SK-N-SH (cell line): ENCODE measurements at regions not wholly inside any gene's neighbourhood (a gene's known extent, or its start where the extent isn't known, plus 50 kb on each side); places are given as distances from the start of the nearest gene placed in this dataset.

Experiments used
- CHD2 ChIP-seq: fragments of 150-350 bp; IDR thresholded peaks from 2 replicates; pipeline ENCODE4 v1.6.1; 2018; ENCODE audit warnings: low read length; ENCODE audit not compliant: partially characterized antibody
- EP300 ChIP-seq, 2 experiments: IDR thresholded peaks; 2 replicates each; pipeline versions ENCODE4 v1.4.0 to v1.6.1; 2012; ENCODE audit warnings: borderline replicate concordance in 1 of 2, low read depth in 1 of 2, low read length in 1 of 2
- EZH2phosphoT487 ChIP-seq: fragments of 200-600 bp; sonication (generic); IDR thresholded peaks from 2 replicates; pipeline ENCODE4 v1.6.1; 2017; ENCODE audit warnings: low read depth, mixed run types, mild to moderate bottlenecking, antibody characterized with exemption, moderate library complexity, borderline replicate concordance
- FOXM1 ChIP-seq: IDR thresholded peaks from 2 replicates; pipeline ENCODE4 v1.4.0; 2012; ENCODE audit warnings: low read depth, mild to moderate bottlenecking
- GABPA ChIP-seq: IDR thresholded peaks from 2 replicates; pipeline ENCODE4 v1.4.0; 2012; ENCODE audit warnings: low read depth, mild to moderate bottlenecking
- GATA2 ChIP-seq: sonication (generic); formaldehyde crosslinking; IDR thresholded peaks from 2 replicates; pipeline ENCODE4 v1.5.0; 2020; ENCODE audit warnings: mild to moderate bottlenecking, missing genetic modification reagents
- NRF1 ChIP-seq: IDR thresholded peaks from 2 replicates; pipeline ENCODE4 v1.6.1; 2012; ENCODE audit warnings: low read depth, mild to moderate bottlenecking, low read length
- POLR2AphosphoS5 ChIP-seq: IDR thresholded peaks from 2 replicates; pipeline ENCODE4 v1.6.1; 2012; ENCODE audit warnings: low read depth, low read length
- RAD21 ChIP-seq: IDR thresholded peaks from 2 replicates; pipeline ENCODE4 v1.6.1; 2012; ENCODE audit warnings: mild to moderate bottlenecking, low read length
- TAF1 ChIP-seq: IDR thresholded peaks from 2 replicates; pipeline ENCODE4 v1.6.1; 2012; ENCODE audit warnings: low read depth, mild to moderate bottlenecking, low read length, moderate library complexity, borderline replicate concordance
- TF ChIP-seq, protein P1 (sequence below): fragments of 200-600 bp; sonication (generic); IDR thresholded peaks from 2 replicates; pipeline ENCODE4 v1.6.1; 2017; ENCODE audit warnings: antibody characterized with exemption, mild to moderate bottlenecking, moderate library complexity
- TF ChIP-seq, protein P2 (sequence below): IDR thresholded peaks from 2 replicates; pipeline ENCODE4 v1.4.0; 2012; ENCODE audit warnings: low read depth, borderline replicate concordance
- TF ChIP-seq, protein P3 (sequence below): fragments of 150-350 bp; IDR thresholded peaks from 2 replicates; pipeline ENCODE4 v1.6.1; 2017; ENCODE audit warnings: antibody characterized with exemption, low read length, low read depth, borderline replicate concordance

DNA sequence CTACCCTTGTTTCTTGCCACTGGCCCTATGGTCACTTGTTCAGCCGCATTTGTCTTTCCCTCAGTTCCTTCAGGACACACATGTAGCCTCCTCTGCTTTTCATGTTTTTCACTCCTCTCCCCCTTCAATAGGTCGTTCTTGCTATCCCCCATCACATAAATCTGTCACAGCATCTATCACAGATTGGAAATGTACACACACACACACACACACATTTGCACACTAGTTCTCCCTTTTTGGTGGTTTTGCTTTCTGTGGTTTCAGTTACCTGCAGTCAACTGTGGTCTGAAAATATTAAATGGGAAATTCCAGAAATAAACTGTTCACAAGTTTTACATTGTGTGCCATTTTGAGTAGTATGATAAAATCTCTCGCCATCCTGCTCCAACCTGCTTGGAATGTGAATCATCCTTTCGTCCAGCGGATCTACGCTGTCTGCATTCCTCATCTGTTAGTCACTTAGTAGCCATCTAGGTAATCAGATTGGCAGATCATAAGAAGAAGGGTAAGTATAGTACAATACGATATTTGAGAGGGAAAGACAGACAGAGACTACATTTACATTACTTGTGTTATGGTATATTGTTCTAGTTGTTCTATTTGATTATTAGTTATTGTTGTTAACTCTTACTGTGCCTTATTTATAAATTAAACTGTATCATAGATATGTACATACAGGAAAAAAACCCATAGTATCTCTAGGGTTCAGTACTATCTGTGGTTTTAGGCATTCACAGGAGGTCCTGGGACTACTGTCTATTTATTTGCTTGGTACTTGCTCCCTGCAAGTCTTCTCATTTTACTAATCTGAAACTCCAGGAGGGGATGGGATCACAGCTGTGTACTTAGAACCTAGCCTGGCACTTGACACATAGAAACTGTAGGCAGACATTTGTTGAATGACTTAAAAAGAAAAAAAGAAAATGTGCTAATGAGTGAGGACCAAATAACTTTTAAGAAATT lies 86.1 kb upstream of the PNPT1 start:
- TF ChIP-seq, protein P1, sequence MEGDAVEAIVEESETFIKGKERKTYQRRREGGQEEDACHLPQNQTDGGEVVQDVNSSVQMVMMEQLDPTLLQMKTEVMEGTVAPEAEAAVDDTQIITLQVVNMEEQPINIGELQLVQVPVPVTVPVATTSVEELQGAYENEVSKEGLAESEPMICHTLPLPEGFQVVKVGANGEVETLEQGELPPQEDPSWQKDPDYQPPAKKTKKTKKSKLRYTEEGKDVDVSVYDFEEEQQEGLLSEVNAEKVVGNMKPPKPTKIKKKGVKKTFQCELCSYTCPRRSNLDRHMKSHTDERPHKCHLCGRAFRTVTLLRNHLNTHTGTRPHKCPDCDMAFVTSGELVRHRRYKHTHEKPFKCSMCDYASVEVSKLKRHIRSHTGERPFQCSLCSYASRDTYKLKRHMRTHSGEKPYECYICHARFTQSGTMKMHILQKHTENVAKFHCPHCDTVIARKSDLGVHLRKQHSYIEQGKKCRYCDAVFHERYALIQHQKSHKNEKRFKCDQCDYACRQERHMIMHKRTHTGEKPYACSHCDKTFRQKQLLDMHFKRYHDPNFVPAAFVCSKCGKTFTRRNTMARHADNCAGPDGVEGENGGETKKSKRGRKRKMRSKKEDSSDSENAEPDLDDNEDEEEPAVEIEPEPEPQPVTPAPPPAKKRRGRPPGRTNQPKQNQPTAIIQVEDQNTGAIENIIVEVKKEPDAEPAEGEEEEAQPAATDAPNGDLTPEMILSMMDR: no peak
- TF ChIP-seq GATA2 (CRISPR knock-in tag) (no peak), CHD2 (no peak), RAD21 (no peak), EP300 (IDR thresholded peaks at IDR 0.05; ENCODE audit: borderline replicate concordance in 1 of 2, low read depth in 1 of 2, low read length in 1 of 2) (peak in 1 of 2 experiments; percentile 98; a peak in 2 of 4 replicates), FOXM1 (peak; percentile 56; the same call in 1 of the 2 replicates), POLR2AphosphoS5 (peak; percentile 50; the same call in 1 of the 2 replicates), TAF1 (0 out of 2 replicates have a peak, but pooled peaks have one; percentile 6), NRF1 (no peak), EZH2phosphoT487 (no peak), GABPA (no peak)
- TF ChIP-seq, protein P2, sequence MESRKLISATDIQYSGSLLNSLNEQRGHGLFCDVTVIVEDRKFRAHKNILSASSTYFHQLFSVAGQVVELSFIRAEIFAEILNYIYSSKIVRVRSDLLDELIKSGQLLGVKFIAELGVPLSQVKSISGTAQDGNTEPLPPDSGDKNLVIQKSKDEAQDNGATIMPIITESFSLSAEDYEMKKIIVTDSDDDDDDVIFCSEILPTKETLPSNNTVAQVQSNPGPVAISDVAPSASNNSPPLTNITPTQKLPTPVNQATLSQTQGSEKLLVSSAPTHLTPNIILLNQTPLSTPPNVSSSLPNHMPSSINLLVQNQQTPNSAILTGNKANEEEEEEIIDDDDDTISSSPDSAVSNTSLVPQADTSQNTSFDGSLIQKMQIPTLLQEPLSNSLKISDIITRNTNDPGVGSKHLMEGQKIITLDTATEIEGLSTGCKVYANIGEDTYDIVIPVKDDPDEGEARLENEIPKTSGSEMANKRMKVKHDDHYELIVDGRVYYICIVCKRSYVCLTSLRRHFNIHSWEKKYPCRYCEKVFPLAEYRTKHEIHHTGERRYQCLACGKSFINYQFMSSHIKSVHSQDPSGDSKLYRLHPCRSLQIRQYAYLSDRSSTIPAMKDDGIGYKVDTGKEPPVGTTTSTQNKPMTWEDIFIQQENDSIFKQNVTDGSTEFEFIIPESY: peak; percentile 68
- TF ChIP-seq, protein P3, sequence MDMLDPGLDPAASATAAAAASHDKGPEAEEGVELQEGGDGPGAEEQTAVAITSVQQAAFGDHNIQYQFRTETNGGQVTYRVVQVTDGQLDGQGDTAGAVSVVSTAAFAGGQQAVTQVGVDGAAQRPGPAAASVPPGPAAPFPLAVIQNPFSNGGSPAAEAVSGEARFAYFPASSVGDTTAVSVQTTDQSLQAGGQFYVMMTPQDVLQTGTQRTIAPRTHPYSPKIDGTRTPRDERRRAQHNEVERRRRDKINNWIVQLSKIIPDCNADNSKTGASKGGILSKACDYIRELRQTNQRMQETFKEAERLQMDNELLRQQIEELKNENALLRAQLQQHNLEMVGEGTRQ: no peak
